HG03432 (cell line): ENCODE measurements at regions not wholly inside any gene's neighbourhood (a gene's known extent, or its start where the extent isn't known, plus 50 kb on each side); places are given as distances from the start of the nearest gene placed in this dataset.
"Not testable (repeated sequence)": the region's sequence is repeated elsewhere in the genome, so short reads cannot be mapped to it uniquely, and the experiment has no call there.

Experiments used
- ATAC-seq: cut with Tn5 transposase; IDR thresholded peaks from one replicate; pipeline ENCODE4 v1.9.1; 2021; ENCODE audit warnings: mild to moderate bottlenecking, moderate library complexity; ENCODE audit not compliant: unreplicated experiment

DNA sequence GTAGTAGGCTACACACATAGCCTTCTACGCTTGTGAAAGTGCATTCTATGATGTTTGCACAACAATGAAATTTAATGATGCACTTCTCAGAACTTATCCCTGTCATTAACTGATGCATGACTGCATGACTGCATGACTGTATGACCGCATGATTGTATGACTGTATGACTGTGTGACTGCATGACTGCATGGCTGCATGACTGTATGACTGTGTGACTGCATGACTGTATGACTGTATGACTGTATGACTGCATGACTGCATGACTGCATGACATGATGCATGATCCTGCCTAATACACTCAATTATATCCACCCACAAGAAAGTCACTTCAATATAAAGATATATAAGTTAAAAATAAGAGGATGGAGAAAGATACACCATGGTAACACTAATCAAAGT lies 365.4 kb upstream of the FSIP2 start:
- no peak for ATAC-seq

DNA sequence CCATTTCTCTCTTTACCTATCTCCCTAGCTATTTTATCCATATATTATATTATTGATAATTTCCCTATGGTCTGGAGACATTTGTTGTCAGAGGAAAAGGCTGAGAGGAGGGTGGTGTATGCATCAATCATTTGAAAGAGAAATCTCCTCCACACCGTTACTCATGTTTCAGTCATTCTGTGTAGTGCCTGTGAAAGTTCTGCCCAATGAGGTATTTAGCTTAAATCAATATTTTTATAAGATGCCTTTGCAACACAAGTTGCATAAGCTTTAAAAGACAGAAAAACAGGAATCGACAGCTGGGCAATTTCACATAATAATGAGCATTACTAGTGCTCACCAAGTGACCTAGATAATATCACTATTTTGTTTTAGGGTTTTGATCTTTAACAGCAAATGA lies 363.7 kb upstream of the FSIP2 start:
- no peak for ATAC-seq

DNA sequence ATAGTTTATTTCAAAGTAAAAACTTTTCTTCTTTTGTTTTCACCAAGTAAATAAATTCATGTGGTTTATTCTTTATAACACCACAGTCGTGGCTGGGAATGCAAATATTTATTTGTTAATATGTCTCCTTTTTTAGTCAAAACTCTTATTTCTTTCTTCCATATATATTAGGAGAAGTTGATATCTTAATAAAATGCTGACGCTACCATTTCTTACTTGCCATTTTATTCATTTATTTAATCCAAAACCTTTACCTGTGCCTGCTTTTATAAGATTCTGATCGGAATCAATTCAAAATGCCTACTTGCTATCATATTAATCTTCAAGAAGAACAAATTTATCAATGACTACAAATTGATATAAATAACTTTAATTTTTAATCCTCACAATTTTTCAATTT lies 362.9 kb upstream of the FSIP2 start:
- ATAC-seq = no peak

DNA sequence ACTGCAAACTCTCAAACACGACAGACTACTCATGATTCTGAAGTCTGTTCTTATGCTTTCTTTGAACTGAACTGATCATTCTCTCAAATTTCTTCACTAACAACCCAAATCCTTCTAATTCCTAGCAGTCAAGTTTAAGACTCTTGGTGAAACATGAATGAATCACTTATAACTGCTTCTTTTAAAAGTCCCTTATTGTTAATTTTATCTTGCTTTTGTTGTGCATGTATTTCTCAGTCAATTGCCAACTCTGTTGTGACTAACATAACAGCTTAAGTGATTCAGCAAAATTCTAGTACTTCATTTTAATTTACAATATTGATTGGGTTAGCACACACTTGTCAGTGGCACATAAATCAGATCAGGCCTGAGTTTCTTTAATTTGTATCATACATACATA lies 357.0 kb upstream of the FSIP2 start:
- ATAC-seq = no peak

DNA sequence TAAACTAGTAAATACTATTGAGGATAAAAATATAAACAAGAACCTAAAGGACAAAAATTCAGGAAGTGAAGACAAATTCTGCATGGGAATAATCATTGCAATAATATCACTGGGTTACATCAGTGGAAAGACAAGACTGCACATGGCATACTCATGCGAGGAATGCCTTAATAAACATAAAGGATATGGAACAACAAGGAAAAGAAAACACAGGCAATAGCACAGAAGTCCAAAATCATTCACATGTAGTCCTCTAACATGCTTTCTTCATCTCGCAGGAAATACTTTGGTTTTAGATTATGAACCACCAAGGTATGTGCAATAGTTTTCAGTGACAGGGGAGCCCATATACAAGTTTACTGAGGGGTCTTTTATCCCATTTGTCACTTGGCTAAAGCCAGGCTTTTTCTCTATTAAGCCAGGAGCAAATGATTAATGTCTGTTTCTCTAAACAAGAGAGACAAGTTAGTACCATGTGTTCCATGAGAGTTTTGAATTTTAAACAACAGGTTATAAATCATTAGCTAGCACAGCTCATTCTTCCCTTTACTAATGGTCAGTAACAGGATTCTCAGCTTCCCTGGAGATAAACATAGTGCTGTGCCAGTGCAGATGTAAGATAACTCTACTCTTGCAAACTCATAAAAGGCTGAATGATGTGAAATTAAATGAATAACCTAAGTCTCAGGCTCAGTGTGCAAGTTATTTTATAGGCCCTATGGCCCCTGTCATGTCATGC lies 353.6 kb upstream of the FSIP2 start:
- ATAC-seq = no peak

DNA sequence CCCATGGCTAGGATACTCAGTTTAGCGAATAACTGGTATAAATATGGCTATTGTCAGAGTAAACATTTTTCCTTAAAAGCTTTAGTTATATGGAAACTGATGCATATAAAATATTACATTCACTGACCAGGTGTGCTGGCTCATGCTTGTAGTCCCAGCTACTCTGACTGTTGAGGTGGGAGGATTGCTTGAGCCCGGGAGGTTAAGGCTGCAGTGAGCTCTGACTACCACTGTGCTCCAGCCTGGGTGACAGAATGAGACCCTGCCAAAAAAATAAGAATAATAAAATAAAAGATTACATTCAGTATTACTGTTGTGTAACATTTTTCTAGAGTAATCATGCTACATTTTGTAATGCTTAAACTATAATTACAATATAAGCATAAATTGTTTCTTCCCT lies 350.4 kb upstream of the FSIP2 start:
- no peak for ATAC-seq

DNA sequence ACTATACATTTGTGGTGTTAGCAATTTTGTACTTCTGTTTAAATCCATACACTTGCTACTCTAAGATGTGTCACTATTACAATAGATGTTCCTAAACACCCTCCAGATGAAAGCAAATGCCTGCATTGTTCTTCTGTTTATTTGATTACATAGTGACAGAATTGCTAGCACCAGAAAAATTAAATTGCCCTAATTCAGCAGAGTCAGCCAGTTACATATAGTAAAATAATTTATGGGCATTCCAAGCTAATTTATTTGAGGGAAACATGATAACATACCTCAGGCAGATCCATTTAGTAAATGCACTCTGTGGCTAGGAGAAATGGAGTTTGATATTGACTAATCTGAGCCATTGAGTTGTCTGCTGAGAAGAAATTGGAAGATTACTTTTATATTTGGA lies 347.1 kb upstream of the FSIP2 start:
- ATAC-seq = no peak

DNA sequence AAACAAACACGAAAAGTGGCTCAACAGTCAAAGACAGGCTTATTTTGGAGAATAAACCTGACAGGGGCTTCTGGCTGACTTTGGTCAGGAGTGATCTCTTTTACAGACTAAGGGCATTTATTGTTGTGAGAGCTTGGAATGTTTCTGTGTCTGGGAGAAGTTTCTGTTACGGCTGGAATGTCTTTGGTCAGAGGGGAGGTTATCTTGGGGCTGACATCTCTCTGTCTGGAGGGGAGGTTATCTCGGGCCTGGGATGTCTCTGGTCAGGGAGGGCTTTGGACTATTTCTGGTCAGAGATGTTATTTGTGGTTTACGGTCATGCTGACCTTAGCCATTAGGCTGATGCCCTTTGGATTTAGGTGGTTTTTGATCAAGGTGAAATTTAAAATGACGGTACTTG lies 345.5 kb upstream of the FSIP2 start:
- no peak for ATAC-seq

DNA sequence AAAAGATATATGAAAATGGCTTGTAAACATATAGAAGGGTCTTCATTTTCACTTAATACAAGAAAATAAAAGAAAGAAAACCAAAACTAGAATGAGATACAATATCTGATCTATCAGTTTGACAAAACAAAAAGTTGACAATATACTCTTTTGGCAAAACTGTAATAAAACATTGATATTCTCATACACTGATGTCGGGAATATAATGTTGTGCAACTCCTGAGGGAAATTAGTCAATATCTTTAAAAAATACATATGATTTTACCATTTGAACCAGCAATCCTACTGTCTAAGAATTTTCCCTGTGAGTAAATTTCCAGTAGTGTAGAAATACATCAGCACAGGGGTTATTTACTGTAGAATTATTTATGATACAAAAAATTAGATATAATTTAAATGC lies 336.1 kb upstream of the FSIP2 start:
- no peak for ATAC-seq

DNA sequence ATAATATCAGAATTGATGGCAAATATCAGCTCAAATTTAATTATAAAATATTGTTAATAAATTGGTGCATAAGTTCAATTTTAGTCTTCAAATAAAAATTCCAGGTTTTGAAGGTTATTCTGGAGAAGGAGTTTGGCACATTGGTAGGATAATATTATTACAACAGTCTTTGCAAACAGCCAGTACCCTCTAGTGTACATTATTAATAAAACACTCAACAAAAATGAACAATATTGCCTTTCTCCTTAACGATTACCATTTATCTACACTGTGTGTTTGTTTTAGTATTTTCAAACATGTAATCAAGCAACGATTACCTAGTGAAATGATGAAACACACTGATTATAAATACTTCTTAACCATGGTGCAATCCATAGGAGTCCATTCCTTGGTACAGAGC lies 334.0 kb upstream of the FSIP2 start:
- no peak for ATAC-seq

DNA sequence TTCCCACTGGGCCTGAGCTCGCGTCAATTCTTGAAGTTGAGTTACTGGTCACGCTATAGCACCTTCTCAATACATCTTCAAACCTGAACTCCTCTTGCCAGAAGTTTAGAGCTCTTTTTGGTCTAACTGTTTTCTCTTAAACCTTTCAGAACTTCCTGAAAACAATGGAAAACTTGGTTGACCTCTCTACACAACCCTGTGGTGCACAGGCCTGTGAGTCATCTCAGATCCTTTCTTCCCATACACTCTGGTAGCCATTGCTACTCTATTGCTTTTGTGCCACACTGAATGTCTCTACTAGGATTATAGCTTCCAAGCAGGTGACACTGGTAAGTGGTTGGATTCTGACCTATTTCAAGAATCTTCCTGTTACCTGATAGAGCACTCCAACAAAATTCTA lies 321.5 kb upstream of the FSIP2 start:
- ATAC-seq = no peak

DNA sequence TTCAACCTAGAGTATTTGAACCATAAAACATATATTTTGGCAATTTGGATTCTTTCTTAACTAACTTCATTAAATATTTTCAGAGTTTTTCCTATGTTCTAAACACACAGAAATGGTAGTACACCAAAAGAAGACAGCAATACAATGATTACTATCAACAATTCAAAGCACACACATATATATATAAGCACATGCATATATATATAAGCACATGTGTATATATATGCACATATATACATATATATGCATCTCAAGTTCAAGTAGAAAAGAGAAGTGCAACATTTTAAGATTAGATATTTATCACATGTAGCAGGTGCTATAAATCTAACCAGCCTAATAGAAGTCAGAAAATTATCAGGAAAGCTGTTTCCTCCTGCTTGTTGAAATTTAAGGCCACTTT lies 320.9 kb upstream of the FSIP2 start:
- no peak for ATAC-seq

DNA sequence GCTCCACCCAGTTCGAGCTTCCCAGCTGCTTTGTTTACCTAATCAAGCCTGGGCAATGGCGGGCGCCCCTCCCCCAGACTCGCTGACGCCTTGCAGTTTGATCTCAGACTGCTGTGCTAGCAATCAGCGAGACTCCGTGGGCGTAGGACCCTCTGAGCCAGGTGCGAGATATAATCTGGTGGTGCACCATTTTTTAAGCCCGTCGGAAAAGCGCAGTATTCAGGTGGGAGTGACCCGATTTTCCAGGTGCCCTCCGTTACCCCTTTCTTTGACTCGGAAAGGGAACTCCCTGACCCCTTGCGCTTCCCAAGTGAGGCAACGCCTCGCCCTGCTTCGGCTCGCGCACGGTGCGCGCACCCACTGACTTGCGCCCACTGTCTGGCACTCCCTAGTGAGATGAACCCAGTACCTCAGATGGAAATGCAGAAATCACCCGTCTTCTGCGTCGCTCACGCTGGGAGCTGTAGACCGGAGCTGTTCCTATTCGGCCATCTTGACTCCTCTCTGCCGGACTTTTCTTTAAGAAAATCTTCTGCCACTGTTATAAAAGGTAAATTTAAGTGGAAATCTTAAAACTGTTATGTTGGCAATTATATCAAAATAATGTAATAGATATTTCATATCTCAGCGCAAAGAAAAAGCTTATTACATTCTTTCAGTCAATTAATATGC lies 313.5 kb upstream of the FSIP2 start:
- not testable (repeated sequence) for ATAC-seq

DNA sequence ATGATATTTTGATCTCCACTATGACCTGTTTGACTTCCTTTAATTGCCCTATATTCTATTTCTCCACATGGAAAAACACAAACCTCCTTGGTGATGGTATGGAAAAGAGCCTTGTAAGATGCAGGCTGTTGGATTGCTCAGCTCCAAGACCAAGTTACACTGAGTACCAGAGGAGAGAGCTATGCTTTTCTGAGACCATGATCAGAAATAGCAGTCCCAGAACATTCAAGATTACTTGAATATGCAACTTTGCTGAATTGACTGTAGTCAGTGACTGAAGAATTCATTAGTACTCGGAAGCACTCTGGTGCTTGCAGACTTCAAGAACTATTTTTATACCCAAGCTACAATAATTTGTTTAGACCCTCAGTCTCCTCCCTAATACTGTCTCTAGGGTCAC lies 310.6 kb upstream of the FSIP2 start:
- no peak for ATAC-seq

DNA sequence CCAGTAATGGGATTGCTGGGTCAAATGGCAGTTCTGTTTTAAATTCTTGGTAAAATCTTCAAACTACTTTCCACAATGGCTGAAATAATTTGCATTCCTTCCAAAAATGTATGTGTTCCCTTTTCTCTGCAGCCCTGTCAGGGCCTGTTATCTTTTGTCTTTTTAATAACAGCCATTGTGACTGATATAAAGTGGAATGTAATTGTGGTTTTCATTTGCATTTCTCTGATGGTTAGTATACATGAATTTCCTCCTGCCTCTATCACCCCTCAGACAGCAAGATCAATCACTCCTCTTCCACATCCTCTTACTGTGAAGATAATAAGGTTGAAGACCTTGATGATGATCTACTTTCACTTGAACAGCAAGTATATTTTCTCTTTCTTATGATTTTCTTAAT lies 304.8 kb upstream of the FSIP2 start:
- ATAC-seq = no peak

DNA sequence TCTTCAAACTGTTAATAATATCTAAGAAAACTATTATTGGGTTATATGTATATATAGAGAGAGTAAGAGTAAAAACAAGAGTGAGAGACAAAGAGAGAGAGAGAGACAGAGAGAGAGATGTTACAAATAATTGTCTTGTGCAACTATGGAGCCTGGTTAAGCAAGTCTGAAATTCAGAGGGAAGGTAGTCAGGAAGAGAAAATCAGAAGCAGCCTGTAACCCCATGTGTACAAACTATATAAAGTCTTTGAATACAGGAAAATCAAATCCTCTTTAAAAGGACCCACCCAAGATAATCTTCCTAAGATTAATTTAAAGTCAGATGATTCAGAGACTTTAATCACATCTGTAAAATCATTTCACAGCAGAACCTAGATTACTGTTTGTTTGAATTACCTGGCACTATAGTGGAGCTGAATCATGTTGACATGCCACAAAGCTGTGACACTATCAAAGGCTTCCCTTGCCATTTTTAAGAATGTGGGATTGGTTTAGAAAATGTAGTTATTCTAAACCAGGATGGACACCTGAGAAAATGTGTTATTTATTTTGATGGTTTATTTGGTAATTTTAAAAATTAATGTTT lies 301.7 kb upstream of the FSIP2 start:
- no peak for ATAC-seq

DNA sequence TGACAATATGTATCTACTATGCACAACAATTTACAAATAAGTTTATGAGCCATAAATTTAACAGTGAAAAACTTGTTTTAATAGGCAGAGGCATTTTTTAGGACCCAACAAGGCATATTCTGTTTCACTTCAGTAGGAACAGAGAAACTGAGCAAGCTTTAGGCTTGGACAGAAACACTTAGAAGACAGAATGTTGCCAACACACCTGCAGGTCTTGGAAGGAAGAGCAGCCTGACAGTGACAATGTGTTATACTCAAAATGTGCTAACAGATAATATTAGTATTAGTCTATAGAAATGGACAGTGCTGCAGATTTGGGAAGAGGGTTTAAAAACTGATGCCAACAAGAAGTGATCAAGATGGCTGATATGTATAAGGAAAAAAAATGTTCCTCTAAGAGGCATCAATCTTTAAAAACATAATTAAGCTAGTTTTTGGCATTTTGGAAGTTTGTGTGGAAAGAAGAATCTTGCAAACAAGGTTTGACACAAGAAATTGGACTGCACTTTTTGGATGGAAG lies 297.1 kb upstream of the FSIP2 start:
- no peak for ATAC-seq

DNA sequence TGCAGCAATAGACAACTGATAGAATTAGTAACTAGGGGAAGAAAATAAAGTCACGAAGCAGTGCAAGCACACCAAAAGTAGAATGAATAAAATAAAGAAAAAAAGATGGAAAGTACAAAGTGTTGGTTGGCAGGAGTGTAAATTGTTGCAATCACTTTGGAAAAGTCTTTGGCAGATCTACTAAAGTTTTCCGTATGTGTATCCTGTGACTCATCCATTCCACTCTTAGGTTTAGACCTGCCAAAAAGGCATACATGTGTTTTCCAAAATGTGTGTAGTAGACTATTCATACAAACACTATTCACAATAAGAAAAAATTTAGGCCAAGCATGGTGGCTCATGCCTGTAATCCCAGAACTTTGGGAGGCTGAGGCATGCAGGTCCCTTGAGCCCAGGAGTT lies 282.1 kb upstream of the FSIP2 start:
- ATAC-seq = no peak

DNA sequence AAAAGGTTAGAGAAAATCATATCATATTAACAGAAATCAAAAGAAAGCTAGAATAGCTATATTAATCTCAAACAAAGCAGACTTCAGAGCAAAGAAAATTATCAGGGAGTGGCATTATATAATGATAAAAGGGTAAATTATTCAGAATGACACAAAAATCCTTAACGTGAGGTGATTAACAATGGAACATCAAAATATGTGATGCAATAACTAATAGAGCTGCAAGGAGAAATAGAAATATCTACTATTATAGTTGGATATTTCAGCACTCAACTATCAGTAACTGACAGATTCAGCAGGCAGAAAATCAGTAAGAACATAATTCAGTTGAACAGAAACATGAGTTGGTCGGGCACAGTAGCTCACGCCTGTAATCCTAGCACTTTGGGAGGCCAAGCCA lies 275.1 kb upstream of the FSIP2 start:
- no peak for ATAC-seq

DNA sequence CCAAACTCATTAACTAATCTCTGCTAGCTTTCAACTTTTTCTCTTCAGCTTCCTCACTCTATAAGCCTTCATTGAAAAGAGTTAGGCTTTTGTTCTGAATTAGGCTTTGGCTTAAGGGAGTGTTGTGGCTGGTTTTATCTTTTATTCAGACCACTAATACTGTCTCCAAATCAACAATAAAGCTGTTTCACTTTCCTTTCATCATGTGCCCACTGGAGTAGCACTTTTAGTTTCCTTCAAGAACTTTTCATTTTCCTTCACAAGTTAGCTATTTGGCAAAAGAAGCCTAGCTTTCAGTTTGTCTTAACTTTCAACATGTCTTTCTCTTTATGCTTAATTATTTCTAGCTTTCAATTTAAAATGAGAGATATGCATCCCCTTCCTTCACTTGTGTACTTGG lies 271.7 kb upstream of the FSIP2 start:
- peak; percentile 42 for ATAC-seq

DNA sequence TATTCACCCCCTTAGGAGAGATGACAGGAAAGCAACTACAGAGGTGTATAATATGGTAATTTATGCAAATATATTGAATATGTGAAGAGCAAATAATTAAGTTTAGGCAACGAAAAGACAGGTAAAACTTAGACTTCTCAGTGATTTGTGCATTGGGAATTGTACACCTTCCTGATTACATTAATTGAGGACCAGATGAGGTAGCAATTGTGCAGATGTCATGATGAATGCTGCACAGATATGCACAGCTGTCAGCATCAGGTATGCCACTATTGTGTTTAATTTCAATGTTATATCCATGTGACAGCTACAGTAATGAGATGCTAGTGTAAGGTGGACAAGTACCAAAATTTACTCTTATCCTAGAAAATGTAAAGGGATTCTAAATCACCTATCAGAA lies 267.2 kb upstream of the FSIP2 start:
- ATAC-seq = no peak

DNA sequence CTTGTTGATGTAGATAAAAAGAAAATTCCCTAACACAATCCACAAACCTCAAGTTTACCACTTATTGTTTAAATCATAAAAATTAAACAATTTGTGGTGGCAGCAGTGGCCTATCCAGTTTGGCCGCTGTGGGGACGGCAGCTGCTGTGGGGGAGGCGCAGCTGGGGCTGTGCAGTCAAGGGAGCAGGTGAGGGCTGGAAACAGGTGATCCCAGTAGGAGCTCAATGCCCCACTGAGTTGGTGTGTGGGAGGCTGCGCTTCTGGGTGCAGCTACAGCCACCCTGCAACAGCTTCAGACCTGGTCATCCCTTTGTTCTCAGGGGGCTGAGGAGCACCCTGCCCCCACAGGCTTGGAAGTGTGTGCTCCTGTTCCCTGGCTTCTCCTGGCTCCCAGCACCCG lies 266.0 kb upstream of the FSIP2 start:
- ATAC-seq = no peak
